Ammon's horn (tissue), 1 donor: ENCODE measurements at regions not wholly inside any gene's neighbourhood (a gene's known extent, or its start where the extent isn't known, plus 50 kb on each side); places are given as distances from the start of the nearest gene placed in this dataset.
"Not testable (repeated sequence)": the region's sequence is repeated elsewhere in the genome, so short reads cannot be mapped to it uniquely, and the experiment has no call there.

Source experiments
- DNase-seq: peaks from one replicate; pipeline ENCODE4 v3.0.0-alpha.2; 2016; ENCODE audit warnings: low spot score

GRCh38 chr4:67037504-67038227 is 507.6 kb downstream of the CENPC start:
- no peak for DNase-seq

- DNase-seq: no peak
These were observed 508.5 kb downstream of the CENPC start for GRCh38 chr4:67036791-67037190.

GRCh38 chr4:67035986-67036385 is 509.3 kb downstream of the CENPC start:
- DNase-seq: no peak

GRCh38 chr4:67035501-67035900 is 509.8 kb downstream of the CENPC start:
- DNase-seq: no peak

GRCh38 chr4:67030636-67031035 is 514.7 kb downstream of the CENPC start:
- no peak for DNase-seq

GRCh38 chr4:67020438-67020797 is 524.9 kb downstream of the CENPC start:
- DNase-seq: no peak

GRCh38 chr4:67019686-67020437 is 525.4 kb downstream of the CENPC start:
- DNase-seq: no peak

- DNase-seq: no peak
These were observed 530.7 kb downstream of the CENPC start for GRCh38 chr4:67014592-67014991.

GRCh38 chr4:67006791-67007190 is 538.5 kb downstream of the CENPC start:
- no peak for DNase-seq

GRCh38 chr4:66991521-66991920 is 553.8 kb downstream of the CENPC start:
- DNase-seq: no peak

- DNase-seq: no peak
These were observed 570.6 kb downstream of the CENPC start for GRCh38 chr4:66974665-66975064.

GRCh38 chr4:66972087-66972486 is 573.2 kb downstream of the CENPC start:
- no peak for DNase-seq

- no peak for DNase-seq
These were observed 580.8 kb downstream of the CENPC start for GRCh38 chr4:66964467-66964866.

- no peak for DNase-seq
These were observed 582.2 kb downstream of the CENPC start for GRCh38 chr4:66963084-66963483.

GRCh38 chr4:66959207-66959606 is 586.1 kb downstream of the CENPC start:
- DNase-seq: no peak

- DNase-seq: no peak
These were observed 588.5 kb downstream of the CENPC start for GRCh38 chr4:66956852-66957251.

GRCh38 chr4:66956426-66956825 is 588.9 kb downstream of the CENPC start:
- DNase-seq: no peak

GRCh38 chr4:66955784-66956183 is 589.5 kb downstream of the CENPC start:
- no peak for DNase-seq

- no peak for DNase-seq
These were observed 595.9 kb downstream of the CENPC start for GRCh38 chr4:66949419-66949818.

GRCh38 chr4:66946761-66947160 is 598.5 kb downstream of the CENPC start:
- no peak for DNase-seq

GRCh38 chr4:66943112-66943511 is 602.2 kb downstream of the CENPC start:
- peak; percentile 64 for DNase-seq

- not testable (repeated sequence) for DNase-seq
These were observed 613.3 kb downstream of the CENPC start for GRCh38 chr4:66931981-66932380.

GRCh38 chr4:66930206-66930605 is 615.1 kb downstream of the CENPC start:
- no peak for DNase-seq

- peak; percentile 57 for DNase-seq
These were observed 615.6 kb downstream of the CENPC start for GRCh38 chr4:66929748-66930147.
